Sigmoid colon (tissue), 4 donors: ENCODE measurements at regions not wholly inside any gene's neighbourhood (a gene's known extent, or its start where the extent isn't known, plus 50 kb on each side); places are given as distances from the start of the nearest gene placed in this dataset.

ENCODE experiments used
- CTCF ChIP-seq, 4 experiments: fragments of 450-650 bp in 3 of 4; fragments of 200-600 bp in 1 of 4; IDR thresholded peaks; one replicate each; pipeline ENCODE4 v1.5.1; 2016 to 2019; ENCODE audit warnings: antibody characterized with exemption in 4 of 4, mild to moderate bottlenecking in 3 of 4, moderate library complexity in 2 of 4
- EP300 ChIP-seq, 4 donors: sonication (generic); formaldehyde crosslinking; IDR thresholded peaks; one replicate each; pipeline ENCODE4 v1.6.1; 2017; ENCODE audit warnings: antibody characterized with exemption in 4 of 4
- POLR2A ChIP-seq, 2 donors: fragments of 450-650 bp; IDR thresholded peaks; one replicate each; pipeline ENCODE4 v1.6.1; 2016; ENCODE audit warnings: antibody characterized with exemption in 2 of 2, mild to moderate bottlenecking in 2 of 2, moderate library complexity in 2 of 2
- POLR2AphosphoS5 ChIP-seq, 4 donors: sonication (generic); formaldehyde crosslinking; IDR thresholded peaks; one replicate each; pipeline ENCODE4 v1.6.1; 2017; ENCODE audit warnings: antibody characterized with exemption in 4 of 4

GRCh38 chr17:53525590-53525989 lies 297.1 kb upstream of the KIF2B start:
- TF ChIP-seq POLR2A (IDR thresholded peaks at IDR 0.05) (no peak), CTCF (IDR thresholded peaks at IDR 0.05) (no peak), EP300 (IDR thresholded peaks at IDR 0.05) (no peak), POLR2AphosphoS5 (IDR thresholded peaks at IDR 0.05) (no peak)
